Ammon's horn (tissue), 1 donor: ENCODE measurements at regions not wholly inside any gene's neighbourhood (a gene's known extent, or its start where the extent isn't known, plus 50 kb on each side); places are given as distances from the start of the nearest gene placed in this dataset.
"Not testable (repeated sequence)": the region's sequence is repeated elsewhere in the genome, so short reads cannot be mapped to it uniquely, and the experiment has no call there.

Source experiments
- DNase-seq: peaks from one replicate; pipeline ENCODE4 v3.0.0-alpha.2; 2016; ENCODE audit warnings: low spot score

GRCh38 chr12:19625551-19625950, 186.3 kb downstream of the AEBP2 start:
- not testable (repeated sequence) for DNase-seq

GRCh38 chr12:19627719-19628118, 188.4 kb downstream of the AEBP2 start:
- DNase-seq: no peak

- DNase-seq: no peak
Measured at GRCh38 chr12:19630536-19630935, 191.2 kb downstream of the AEBP2 start.

- no peak for DNase-seq
Measured at GRCh38 chr12:19633194-19633593, 193.9 kb downstream of the AEBP2 start.

- no peak for DNase-seq
Measured at GRCh38 chr12:19633641-19634040, 194.3 kb downstream of the AEBP2 start.

- DNase-seq: no peak
Measured at GRCh38 chr12:19639781-19640415, 200.6 kb downstream of the AEBP2 start.

- DNase-seq: no peak
Measured at GRCh38 chr12:19641235-19642080, 202.2 kb downstream of the AEBP2 start.

GRCh38 chr12:19642345-19642744, 203.1 kb downstream of the AEBP2 start:
- DNase-seq: no peak

GRCh38 chr12:19643635-19644034, 204.3 kb downstream of the AEBP2 start:
- DNase-seq: peak; percentile 53

- no peak for DNase-seq
Measured at GRCh38 chr12:19644571-19644970, 205.3 kb downstream of the AEBP2 start.

GRCh38 chr12:19645823-19646222, 206.5 kb downstream of the AEBP2 start:
- no peak for DNase-seq

GRCh38 chr12:19646599-19646998, 207.3 kb downstream of the AEBP2 start:
- DNase-seq: no peak

GRCh38 chr12:19647806-19648556, 208.7 kb downstream of the AEBP2 start:
- no peak for DNase-seq

- no peak for DNase-seq
Measured at GRCh38 chr12:19648591-19648990, 209.3 kb downstream of the AEBP2 start.

- no peak for DNase-seq
Measured at GRCh38 chr12:19652386-19652785, 213.1 kb downstream of the AEBP2 start.

- no peak for DNase-seq
Measured at GRCh38 chr12:19654650-19655376, 215.5 kb downstream of the AEBP2 start.

- DNase-seq: no peak
Measured at GRCh38 chr12:19657118-19657731, 217.9 kb downstream of the AEBP2 start.

- no peak for DNase-seq
Measured at GRCh38 chr12:19657732-19658130, 218.4 kb downstream of the AEBP2 start.

GRCh38 chr12:19659086-19659485, 219.8 kb downstream of the AEBP2 start:
- no peak for DNase-seq

- no peak for DNase-seq
Measured at GRCh38 chr12:19659501-19659900, 220.2 kb downstream of the AEBP2 start.

GRCh38 chr12:19665121-19665900, 226.0 kb downstream of the AEBP2 start:
- DNase-seq: peak; percentile 16
